DMS 273 (cell line): ENCODE measurements at regions not wholly inside any gene's neighbourhood (a gene's known extent, or its start where the extent isn't known, plus 50 kb on each side); places are given as distances from the start of the nearest gene placed in this dataset.
A peak's percentile ranks its signal among the peaks of the same experiment; 100 is the strongest.

Source experiments
- DNase-seq: peaks from one replicate; lab custom pipeline; 2025; ENCODE audit not compliant: unreplicated experiment; lab: John Stamatoyannopoulos, UW

DNA sequence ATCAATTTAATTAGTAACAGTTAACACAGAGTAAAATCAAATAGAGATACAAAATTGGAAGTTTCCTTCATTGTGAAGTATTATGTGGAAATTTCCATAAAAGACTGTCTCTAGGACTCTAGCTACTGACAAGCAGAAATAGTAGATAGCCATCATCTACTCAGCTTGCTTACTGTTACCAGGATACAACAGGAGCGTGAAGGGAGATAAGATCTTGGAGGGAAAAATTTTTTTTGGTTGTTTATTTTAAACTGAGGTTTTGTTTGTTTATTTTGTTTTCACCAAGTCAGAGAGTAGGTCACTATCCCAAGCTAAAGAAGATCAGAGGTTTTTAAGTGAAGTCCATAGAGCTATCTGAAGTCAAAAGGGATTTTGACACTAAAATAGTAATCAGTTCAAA, 861.3 kb upstream of the MGAT4C start:
- no peak for DNase-seq

DNA sequence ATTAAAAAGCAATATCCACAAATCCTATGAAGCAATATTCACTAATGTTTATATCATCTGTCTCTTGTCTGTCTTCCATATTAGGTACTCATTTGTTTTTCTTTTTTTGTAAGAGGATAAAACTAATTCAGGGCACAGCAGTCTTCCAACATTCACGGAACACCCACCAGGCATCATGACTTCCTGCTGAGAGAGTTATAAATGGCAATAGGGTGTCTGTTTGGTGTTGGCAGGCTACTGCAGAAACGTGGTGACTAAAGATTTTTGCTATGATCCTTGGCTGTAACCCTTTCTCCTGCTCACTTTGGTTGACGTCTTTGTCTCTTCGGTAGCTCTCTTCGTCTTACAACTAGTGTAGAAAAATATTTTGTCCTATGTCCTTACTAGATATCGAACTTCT, 860.6 kb upstream of the MGAT4C start:
- DNase-seq, result no peak

DNA sequence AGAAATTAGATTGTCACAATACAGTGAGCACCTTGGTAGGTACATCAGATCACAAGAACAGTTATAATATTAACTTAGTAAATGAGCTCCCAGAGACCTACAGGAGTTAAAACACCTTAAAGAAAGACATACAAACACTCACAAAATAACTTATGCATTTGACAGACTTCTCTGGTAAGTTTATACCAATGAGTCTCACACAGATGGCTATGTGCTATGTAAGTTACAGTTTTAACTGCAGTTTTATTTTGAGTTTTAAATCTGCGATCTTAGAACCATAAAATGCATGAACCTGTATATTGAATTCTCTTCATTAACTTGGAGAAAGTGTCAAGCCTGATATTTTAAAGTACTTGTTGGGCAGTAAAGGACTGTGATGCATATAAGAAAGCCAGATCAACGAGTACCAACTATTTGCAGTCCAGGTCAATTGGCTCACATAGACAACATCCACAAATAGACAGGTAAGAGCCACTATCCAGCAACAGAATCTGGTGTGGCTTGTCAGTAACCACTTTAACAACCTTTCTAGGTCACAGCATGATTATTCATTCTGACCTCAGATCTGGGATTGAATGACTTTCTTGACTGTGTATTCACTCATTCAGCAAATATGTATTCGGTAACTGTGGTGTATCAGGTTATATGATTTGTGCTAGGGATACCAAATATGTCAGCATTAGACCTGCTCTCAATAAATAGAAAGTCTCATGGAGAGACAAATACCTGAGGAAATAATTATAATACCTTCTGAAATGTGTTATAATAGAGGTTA, 856.6 kb upstream of the MGAT4C start:
- DNase-seq, result no peak

DNA sequence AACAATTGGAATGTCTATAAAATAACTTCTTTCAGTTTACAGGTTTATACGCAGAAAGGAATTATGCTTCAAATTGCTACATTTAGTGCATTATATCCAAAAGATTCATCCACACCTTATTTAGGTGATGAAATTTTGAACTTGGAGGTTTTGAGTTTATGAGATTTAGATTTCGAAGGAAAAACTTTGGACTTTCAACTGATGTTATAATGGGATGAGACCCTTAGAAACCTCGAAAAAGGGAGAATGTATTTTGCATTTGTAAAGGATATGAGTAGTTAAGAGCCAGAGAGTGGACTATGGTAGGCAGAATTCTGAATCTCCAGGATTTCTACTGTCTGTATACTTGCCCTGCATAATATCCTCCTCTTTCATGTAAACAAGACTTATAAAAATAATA, 851.6 kb upstream of the MGAT4C start:
- no peak for DNase-seq

DNA sequence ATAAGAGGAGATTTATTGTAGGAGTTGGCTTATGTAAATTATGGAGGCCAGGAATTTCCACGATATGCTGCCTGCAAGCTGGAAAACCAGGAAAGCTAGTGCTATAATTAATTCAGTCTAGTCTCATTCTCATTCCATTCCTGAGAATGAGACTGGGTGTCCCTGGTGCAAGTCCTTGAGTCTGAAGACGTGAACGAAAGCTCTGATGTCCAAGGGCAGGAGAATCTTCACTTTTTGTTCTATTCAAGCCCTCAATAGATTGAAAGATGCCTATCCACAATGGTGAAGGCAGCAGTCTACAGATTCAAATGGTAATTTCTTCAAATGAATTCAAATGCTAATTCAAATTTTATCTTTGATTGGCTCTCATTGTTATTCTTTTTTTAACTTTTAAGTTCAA, 851.1 kb upstream of the MGAT4C start:
- no peak for DNase-seq

DNA sequence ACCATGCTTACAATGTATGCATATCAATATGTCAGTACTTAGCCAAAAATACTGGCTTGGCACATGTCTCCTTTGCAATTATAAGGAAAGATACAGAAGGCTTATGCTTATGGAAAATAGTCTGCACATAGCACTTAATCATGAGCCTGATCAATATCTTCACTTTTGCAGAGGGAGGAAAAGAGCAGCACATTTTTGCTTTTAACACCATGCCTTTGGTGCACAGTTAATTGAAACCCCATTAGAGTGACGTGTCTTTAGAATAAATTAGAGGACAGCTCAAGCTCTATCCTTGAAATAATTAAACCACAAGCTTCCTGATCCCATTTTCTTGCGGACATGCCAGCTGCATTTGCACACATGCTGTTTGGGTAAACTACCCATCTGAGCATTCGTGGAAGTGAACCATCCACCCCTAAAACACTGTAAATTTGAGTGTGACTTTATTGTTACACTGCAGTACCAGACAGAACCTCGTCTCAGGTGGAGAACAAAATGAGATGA, 839.9 kb upstream of the MGAT4C start:
- peak; percentile 47 for DNase-seq

DNA sequence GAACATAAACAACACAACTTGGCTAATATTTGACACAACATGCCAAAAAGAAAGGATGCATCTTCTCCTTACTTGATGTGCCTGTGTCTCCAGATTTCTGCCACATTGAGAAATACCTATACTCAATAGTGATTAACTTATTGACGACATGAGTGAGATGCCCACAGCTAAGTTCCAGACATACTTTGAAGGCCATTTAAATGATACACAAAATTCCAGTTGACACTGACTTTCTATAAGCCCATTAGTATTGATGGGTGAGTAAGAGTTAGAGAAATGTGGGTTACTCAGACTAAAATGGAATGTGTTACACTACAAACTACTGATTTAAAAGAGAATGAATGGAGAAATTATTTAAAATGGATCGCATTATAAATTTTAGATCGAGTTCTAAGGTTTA, 838.2 kb upstream of the MGAT4C start:
- DNase-seq, result no peak

DNA sequence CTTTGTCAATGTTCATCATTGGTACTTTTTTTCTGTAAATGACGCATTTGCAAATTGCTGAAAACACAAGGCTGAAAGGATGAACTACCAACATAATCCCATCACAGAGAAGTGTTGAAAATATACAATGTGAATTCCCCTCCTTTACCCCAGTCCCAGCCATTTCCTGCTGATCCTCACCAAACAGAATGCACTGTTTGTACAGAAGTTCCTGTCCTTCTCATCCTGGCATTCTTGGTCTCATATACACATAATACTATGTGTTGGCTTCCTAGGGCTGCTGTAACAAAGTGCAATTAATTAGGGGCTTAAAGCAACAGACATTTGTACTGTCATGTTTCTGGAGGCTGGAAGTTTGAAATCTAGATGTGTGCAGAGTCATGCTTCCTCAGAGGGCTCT, 836.2 kb upstream of the MGAT4C start:
- DNase-seq, result no peak

DNA sequence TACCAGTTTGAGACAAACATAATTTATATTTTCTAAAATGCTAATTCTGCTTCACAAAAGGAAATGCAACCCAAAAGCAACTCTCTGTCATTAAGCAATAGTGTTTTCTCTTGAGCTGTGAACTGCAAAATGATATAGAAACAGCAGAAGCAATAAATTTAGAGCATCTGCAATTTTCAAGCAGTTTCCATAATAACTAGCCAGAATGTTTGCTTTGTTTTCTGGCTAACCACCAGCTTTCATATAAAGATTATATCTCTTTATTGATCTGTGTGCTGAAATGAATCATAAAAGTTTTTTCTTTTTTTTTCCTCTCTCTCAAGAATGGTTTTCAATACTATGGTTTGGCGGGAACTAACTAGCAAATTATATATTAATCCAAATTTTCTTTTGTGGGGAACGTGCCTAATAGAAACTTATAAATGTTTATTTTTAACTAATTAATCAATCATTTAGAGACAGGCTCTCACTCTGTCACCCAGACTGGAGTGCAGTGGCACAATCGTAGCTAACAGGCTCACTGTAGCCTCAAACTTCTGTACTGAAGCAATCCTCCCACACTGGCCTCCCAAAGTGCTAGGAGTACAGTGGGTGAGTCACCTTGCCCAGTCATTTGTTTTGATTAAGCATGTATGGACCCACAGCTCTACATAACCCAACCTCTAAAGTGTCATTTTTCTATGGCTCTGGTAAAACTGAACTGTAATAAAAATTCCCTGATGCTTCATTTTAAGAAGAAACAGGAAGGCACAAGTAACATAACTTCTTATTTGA, 830.1 kb upstream of the MGAT4C start:
- peak; percentile 2 for DNase-seq

DNA sequence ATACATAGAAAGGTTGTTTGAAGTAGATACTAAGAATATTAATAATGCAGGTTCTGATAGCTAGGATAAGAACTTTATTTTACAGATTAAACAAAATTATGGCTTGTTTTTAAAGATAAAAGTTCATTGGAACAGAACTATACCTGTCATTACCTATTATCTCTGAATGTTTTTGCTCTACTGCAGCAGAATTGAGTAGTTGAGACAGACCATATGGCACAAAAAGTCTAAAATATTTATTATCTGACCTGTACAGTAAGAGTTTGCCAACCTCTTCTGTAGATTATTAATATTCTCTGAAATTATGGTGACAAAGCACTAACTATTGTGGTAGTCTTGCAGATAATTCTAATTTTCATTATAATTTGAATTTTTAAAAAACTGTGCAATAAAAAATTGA, 829.1 kb upstream of the MGAT4C start:
- no peak for DNase-seq

DNA sequence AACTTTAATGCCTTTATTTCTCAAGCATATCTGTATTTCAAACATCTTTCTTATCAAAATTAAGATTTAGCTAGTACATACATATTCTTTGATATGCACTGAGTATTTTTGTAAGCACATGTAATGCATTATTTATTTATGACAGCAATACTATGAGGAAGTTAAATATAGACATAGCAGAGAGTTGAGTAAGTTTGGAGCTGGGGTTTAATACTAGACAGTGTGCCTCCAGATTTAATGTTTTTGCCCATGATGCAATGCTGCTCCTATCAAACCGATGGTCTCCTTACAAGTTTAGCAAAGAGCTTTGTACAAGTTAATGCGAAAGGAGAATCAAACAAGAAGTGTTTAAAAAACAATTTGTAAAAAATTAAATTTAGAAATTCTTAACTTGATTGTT, 826.6 kb upstream of the MGAT4C start:
- no peak for DNase-seq

DNA sequence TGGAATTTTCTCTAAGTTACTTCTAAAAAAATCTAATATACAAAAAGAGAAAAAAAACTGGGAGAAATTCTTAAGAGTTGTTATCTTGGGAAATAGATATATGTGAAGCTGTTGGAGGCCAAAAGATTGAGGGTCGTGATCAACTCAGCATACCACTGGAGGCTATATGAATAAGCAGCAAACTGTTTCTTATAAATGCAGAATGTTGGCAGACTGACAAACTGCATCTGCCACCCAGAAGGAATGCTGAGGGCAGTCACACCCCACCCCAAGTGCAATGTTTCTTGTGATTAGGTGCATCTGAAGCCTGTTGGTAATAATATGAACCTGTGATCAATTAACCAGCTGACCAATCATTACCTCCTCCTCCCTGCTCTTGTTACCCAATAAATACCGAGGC, 818.6 kb upstream of the MGAT4C start:
- DNase-seq, result no peak

DNA sequence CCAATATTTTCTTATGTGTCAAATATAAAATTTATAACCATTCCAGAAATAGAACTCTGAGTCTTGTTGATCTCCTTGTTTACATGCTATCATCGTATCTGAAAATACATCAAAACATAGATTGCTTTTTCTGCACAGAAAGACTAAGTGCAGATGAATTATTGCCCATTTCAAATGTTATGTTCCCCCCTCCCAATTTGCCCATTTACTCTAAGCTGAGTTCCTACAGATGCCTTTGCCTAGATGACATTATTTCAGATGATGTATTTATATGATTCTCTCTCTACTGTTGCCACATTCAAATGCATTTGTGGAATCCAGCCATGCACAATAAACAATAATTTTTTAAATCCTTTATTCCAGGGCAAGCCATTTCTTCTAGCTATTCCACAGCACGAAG, 810.1 kb upstream of the MGAT4C start:
- no peak for DNase-seq

DNA sequence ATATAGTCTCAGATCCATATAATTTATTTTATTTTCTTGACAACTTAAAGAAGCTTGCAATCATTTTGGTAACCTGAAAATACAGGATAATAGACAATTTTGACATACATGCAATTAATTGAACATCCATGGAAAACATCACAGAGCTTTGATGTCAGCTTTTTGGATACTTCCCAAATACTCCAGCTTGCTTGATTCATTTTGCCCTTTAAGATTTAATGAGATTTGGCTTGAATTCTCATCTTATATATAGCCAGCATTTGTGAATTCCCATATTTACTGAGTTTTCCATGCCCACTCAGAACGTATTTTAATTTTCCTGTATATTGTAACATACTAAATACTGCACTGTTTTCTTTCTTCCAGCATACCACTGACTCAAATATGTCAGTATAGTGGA, 803.0 kb upstream of the MGAT4C start:
- DNase-seq, result no peak

DNA sequence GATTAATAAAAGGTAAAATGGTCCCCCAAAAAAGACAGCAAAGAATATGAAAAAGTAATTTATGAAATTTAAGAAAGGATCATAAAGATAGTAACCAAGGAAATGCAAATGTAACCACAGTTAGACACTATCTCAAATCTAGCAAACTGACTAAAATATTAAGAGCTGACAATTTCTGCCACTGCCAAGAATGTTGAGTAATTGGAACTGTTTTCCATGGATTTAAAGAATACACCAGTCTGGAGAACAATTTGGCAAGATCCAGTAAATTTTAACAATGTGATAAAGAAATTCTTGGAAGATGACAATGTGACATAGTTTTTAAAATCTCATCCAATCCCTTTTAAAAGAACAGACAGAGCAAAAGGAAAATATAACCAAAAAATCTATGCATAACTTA, 798.0 kb upstream of the MGAT4C start:
- no peak for DNase-seq

DNA sequence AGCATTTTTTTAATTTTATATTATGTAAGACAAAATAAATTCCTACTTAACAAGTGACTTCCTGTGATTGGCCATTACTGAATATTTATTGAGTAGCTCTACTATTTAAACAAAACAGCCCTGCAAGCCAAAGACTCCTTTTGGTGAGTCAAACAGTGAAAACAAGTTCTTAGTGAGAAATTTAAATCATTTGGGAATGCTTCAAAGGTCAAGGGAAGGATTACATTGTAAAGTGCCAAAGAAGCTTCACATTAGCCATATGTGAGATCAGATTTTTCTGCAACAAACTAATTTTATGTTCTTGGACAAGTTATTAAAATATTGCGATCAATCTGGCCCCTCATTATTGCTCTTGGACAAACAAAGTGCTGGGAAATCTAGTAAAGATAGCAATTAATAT, 795.4 kb upstream of the MGAT4C start:
- no peak for DNase-seq

DNA sequence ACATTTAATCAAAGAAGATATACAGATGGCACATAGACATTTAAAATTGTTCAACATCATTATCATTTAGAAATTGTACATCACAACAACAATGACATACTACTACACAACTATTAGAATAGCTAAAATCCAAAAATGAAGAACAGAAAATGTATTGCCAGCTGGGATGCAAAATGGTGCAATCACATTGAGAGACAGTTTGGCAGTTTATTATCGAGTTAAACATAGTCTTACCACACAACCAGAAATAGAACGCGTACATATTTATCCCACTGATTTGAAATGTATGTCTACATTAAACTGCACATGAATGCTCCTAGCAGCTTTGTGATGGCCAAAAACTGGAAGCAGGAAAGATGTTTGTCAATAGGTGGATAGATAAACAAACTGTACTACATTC, 791.5 kb upstream of the MGAT4C start:
- no peak for DNase-seq

DNA sequence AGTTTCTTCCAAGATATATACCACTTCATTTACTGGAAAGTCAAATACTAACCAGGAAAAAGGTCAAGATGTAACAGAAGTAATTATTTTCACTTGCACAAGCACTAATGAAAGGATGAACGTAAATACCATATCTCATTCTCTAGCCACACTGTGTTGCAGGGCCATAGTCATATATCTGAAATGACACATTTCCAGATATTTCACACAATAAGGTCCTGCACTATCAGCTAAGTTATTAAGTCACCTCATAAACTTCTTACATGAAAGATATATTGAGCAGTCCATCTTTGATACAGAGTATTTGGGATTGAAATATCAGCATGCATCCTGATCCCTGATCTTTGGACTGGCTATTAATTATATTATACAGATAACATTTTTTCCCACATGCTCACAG, 783.3 kb upstream of the MGAT4C start:
- no peak for DNase-seq

DNA sequence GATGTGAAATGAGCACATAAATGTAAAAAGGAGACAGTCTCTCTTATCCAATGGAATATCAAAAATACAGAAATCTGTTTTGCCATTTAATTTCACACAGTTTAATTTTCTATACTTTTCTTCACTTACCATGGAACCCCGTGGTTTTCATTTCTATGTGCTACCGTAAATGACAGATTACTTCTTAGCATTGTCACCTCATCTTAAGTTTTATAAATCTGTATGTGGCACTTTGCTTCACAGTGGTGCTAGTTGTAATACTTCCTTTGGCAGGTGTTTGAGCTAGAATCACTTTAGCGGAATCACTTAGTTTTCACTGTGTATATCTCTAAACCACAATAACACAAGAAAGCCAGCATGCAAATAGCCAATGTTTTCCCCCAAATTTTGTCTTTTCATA, 781.9 kb upstream of the MGAT4C start:
- DNase-seq, result no peak

DNA sequence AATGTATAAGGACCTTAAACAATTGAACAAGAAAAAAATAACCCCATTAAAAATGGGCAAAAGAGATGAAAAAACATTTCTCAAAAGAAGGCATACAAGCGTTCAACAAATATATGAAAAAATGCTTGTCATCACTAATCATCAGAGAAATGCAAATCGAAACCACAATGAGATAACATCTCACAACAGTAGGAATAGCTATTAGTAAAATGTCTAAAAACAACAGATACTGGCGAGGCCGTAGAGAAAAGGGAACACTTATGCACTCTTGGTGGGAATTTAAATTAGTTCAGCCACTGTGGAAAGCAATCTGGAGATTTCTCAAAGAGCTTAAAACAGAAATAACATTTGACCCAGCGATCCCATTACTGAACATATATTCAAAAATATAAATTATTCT, 769.8 kb upstream of the MGAT4C start:
- no peak for DNase-seq

DNA sequence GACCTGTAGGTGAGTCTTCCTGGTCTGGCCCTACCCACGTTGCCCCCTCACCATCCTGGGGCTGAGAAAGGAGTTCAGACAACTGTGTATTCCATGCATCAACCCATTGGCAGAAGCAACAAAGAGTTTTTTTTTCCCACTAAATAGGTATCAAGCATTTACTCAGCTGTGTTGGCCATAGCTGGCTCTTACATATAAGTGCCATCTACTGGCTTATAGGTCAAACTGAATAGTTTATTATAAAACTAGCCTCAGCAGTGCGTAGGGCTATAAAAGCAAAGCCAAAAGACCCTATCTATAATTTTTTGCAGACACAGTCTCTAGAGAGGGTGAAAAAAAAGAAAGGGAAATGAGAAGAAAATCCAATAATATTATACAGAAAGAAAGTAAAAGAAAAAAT, 765.2 kb upstream of the MGAT4C start:
- DNase-seq, result no peak

DNA sequence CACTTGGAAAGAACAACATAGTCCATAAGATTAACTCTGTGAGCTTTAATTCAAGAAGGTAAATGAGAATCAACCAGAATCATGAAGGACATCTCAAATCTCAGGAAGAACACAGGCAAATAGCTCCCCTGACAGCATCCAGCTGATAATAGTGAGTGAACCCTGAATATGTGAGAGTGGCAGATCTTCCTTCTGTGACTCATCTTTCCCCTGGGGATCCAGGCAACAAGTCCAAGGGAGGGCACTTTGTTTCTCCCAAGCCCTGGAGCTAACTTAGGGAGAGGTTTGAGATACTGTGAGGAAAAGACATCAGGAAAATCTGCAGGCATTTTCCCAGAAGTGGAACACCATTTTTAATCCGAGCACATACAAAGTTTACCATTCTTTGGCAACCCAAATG, 763.9 kb upstream of the MGAT4C start:
- DNase-seq, result no peak

DNA sequence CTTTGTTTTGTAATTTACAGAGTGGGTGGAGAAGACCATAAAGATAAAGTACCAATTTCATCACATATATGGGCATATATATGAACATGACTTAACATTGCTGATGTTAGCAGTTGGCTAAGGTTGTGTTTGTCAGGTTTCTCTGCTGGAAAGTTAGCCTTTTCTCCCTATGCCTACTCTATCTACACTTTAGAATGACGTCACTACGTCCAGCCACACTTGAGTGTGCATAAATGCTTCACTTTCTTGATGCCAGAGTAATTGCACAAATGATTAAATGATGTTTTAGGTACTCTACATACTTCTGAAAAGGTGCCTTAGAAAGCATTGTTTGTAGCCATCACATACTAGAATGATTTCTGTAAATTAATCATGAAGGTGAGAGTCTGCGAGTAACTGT, 759.2 kb upstream of the MGAT4C start:
- DNase-seq, result no peak
